ENCODE measurements at regions not wholly inside any gene's neighbourhood (a gene's known extent, or its start where the extent isn't known, plus 50 kb on each side); places are given as distances from the start of the nearest gene placed in this dataset.

GRCh38 chr15:62510791-62511190 is 345.7 kb upstream of the C2CD4B start:
- H2AFZ ChIP-seq (ENCODE audit: low read length) = no peak overlapping the region
- H2BK15ac ChIP-seq (ENCODE audit: low read length) = no peak overlapping the region
- H4K8ac ChIP-seq (ENCODE audit: low read depth, low read length) = no peak overlapping the region
- no peak overlapping the region for H3K4me2 ChIP-seq (ENCODE audit: insufficient read depth, low read length, poor library complexity, severe bottlenecking)
- no CpG with 5 or more reads among the region's 4 CpGs for WGBS, 2 donors (ENCODE audit: extremely low coverage in 2 of 2, insufficient read length in 2 of 2, insufficient replicate concordance in 1 of 2)
- no peak overlapping the region for H2BK5ac ChIP-seq (ENCODE audit: low read length)
- H3K27ac ChIP-seq (replicated peaks; ENCODE audit: low read length) = no peak overlapping the region
- H3K14ac ChIP-seq (ENCODE audit: low read length) = no peak overlapping the region
- H3K4ac ChIP-seq (ENCODE audit: low read length) = no peak overlapping the region
- H4K91ac ChIP-seq (ENCODE audit: low read depth, low read length, poor library complexity) = no peak overlapping the region
- no peak for DNase-seq (ENCODE audit: low spot score)
- no peak overlapping the region for H3K23ac ChIP-seq (ENCODE audit: low read depth, low read length, poor library complexity)
- no peaks in the 10 kb centered on the region for H3K27me3 ChIP-seq (ENCODE audit: control insufficient read depth in 3 of 3, insufficient read depth in 3 of 3, low read depth in 1 of 3, low read length in 3 of 3)
- no peak overlapping the region for H2BK120ac ChIP-seq (ENCODE audit: low read depth, low read length)
- H3K9ac ChIP-seq (ENCODE audit: low read depth, low read length, poor library complexity) = no peak overlapping the region
- no peak overlapping the region for H2AK5ac ChIP-seq (ENCODE audit: low read depth, low read length)
- no peaks in the 10 kb centered on the region for H3K79me1 ChIP-seq (ENCODE audit: low read depth, low read length)
- no peaks in the 10 kb centered on the region for H3K9me3 ChIP-seq (replicated peaks in 1 of 2; ENCODE audit: control insufficient read depth in 2 of 2, insufficient read depth in 1 of 2, low read depth in 1 of 2, low read length in 2 of 2)
- no peak overlapping the region for H3K18ac ChIP-seq (ENCODE audit: low read length)
- no peak overlapping the region for H3K4me3 ChIP-seq (ENCODE audit: low read length in 2 of 2)
- H3K36me3 ChIP-seq (replicated peaks in 1 of 2; ENCODE audit: control insufficient read depth in 2 of 2, insufficient read depth in 2 of 2, low read length in 2 of 2) = no peaks in the 10 kb centered on the region
- no peak overlapping the region for H2BK12ac ChIP-seq (ENCODE audit: low read length)
- peaks cover 7 to 8% of the 10 kb centered on the region in 2 donors for H3K4me1 ChIP-seq (ENCODE audit: control insufficient read depth in 2 of 2, insufficient read depth in 1 of 2, low read depth in 1 of 2, low read length in 2 of 2)

GRCh38 chr15:62512904-62513303 is 347.8 kb upstream of the C2CD4B start:
- H3K79me1 ChIP-seq (ENCODE audit: low read depth, low read length) = no peaks in the 10 kb centered on the region
- WGBS, 2 donors (ENCODE audit: extremely low coverage in 2 of 2, insufficient read length in 2 of 2, insufficient replicate concordance in 1 of 2) = no CpG with 5 or more reads among the region's 1 CpG
- H2BK5ac ChIP-seq (ENCODE audit: low read length) = no peak overlapping the region
- no peak overlapping the region for H3K4me2 ChIP-seq (ENCODE audit: insufficient read depth, low read length, poor library complexity, severe bottlenecking)
- no peak overlapping the region for H2BK15ac ChIP-seq (ENCODE audit: low read length)
- H3K9me3 ChIP-seq (replicated peaks in 1 of 2; ENCODE audit: control insufficient read depth in 2 of 2, insufficient read depth in 1 of 2, low read depth in 1 of 2, low read length in 2 of 2) = no peaks in the 10 kb centered on the region
- H3K27ac ChIP-seq (replicated peaks; ENCODE audit: low read length) = no peak overlapping the region
- H3K4me3 ChIP-seq (ENCODE audit: low read length in 2 of 2) = no peak overlapping the region
- no peaks in the 10 kb centered on the region for H3K36me3 ChIP-seq (replicated peaks in 1 of 2; ENCODE audit: control insufficient read depth in 2 of 2, insufficient read depth in 2 of 2, low read length in 2 of 2)
- no peak overlapping the region for H4K8ac ChIP-seq (ENCODE audit: low read depth, low read length)
- no peak overlapping the region for H2AFZ ChIP-seq (ENCODE audit: low read length)
- no peak overlapping the region for H2BK12ac ChIP-seq (ENCODE audit: low read length)
- no peak overlapping the region for H4K91ac ChIP-seq (ENCODE audit: low read depth, low read length, poor library complexity)
- DNase-seq (ENCODE audit: low spot score) = no peak
- no peak overlapping the region for H3K4ac ChIP-seq (ENCODE audit: low read length)
- H3K4me1 ChIP-seq (ENCODE audit: control insufficient read depth in 2 of 2, insufficient read depth in 1 of 2, low read depth in 1 of 2, low read length in 2 of 2) = peaks cover 0 to 5% of the 10 kb centered on the region in 2 donors
- H3K14ac ChIP-seq (ENCODE audit: low read length) = no peak overlapping the region
- no peaks in the 10 kb centered on the region for H3K27me3 ChIP-seq (ENCODE audit: control insufficient read depth in 3 of 3, insufficient read depth in 3 of 3, low read depth in 1 of 3, low read length in 3 of 3)
- H2AK5ac ChIP-seq (ENCODE audit: low read depth, low read length) = no peak overlapping the region
- no peak overlapping the region for H2BK120ac ChIP-seq (ENCODE audit: low read depth, low read length)
- H3K9ac ChIP-seq (ENCODE audit: low read depth, low read length, poor library complexity) = no peak overlapping the region
- no peak overlapping the region for H3K18ac ChIP-seq (ENCODE audit: low read length)
- H3K23ac ChIP-seq (ENCODE audit: low read depth, low read length, poor library complexity) = no peak overlapping the region

- Histone ChIP-seq H2BK120ac (ENCODE audit: low read depth, low read length) (no peak overlapping the region), H3K4ac (ENCODE audit: low read length) (no peak overlapping the region), H3K4me1 (ENCODE audit: control insufficient read depth in 2 of 2, insufficient read depth in 1 of 2, low read depth in 1 of 2, low read length in 2 of 2) (peaks cover 0 to 5% of the 10 kb centered on the region in 2 donors), H2AFZ (ENCODE audit: low read length) (no peak overlapping the region), H3K27ac (replicated peaks; ENCODE audit: low read length) (no peak overlapping the region), H2AK5ac (ENCODE audit: low read depth, low read length) (no peak overlapping the region), H3K4me2 (ENCODE audit: insufficient read depth, low read length, poor library complexity, severe bottlenecking) (no peak overlapping the region), H4K8ac (ENCODE audit: low read depth, low read length) (no peak overlapping the region), H3K9me3 (replicated peaks in 1 of 2; ENCODE audit: control insufficient read depth in 2 of 2, insufficient read depth in 1 of 2, low read depth in 1 of 2, low read length in 2 of 2) (no peaks in the 10 kb centered on the region), H4K91ac (ENCODE audit: low read depth, low read length, poor library complexity) (no peak overlapping the region), H3K27me3 (ENCODE audit: control insufficient read depth in 3 of 3, insufficient read depth in 3 of 3, low read depth in 1 of 3, low read length in 3 of 3) (no peaks in the 10 kb centered on the region), H3K18ac (ENCODE audit: low read length) (no peak overlapping the region), H3K23ac (ENCODE audit: low read depth, low read length, poor library complexity) (no peak overlapping the region), H2BK15ac (ENCODE audit: low read length) (no peak overlapping the region), H3K79me1 (ENCODE audit: low read depth, low read length) (no peaks in the 10 kb centered on the region), H3K4me3 (ENCODE audit: low read length in 2 of 2) (no peak overlapping the region), H3K9ac (ENCODE audit: low read depth, low read length, poor library complexity) (no peak overlapping the region), H2BK12ac (ENCODE audit: low read length) (no peak overlapping the region), H3K36me3 (replicated peaks in 1 of 2; ENCODE audit: control insufficient read depth in 2 of 2, insufficient read depth in 2 of 2, low read length in 2 of 2) (no peaks in the 10 kb centered on the region), H3K14ac (ENCODE audit: low read length) (no peak overlapping the region), H2BK5ac (ENCODE audit: low read length) (no peak overlapping the region)
- DNase-seq (ENCODE audit: low spot score) = no peak
- no CpG with 5 or more reads among the region's 4 CpGs for WGBS, 2 donors (ENCODE audit: extremely low coverage in 2 of 2, insufficient read length in 2 of 2, insufficient replicate concordance in 1 of 2)
Measured at GRCh38 chr15:62513893-62514292, 348.8 kb upstream of the C2CD4B start.

- no peak overlapping the region for H3K23ac ChIP-seq (ENCODE audit: low read depth, low read length, poor library complexity)
- no peak overlapping the region for H2BK5ac ChIP-seq (ENCODE audit: low read length)
- no peak overlapping the region for H4K8ac ChIP-seq (ENCODE audit: low read depth, low read length)
- H3K14ac ChIP-seq (ENCODE audit: low read length) = no peak overlapping the region
- H2BK12ac ChIP-seq (ENCODE audit: low read length) = no peak overlapping the region
- no peak overlapping the region for H3K27ac ChIP-seq (replicated peaks; ENCODE audit: low read length)
- no peak overlapping the region for H3K4me3 ChIP-seq (ENCODE audit: low read length in 2 of 2)
- no peaks in the 10 kb centered on the region for H3K27me3 ChIP-seq (ENCODE audit: control insufficient read depth in 3 of 3, insufficient read depth in 3 of 3, low read depth in 1 of 3, low read length in 3 of 3)
- no peak overlapping the region for H2AFZ ChIP-seq (ENCODE audit: low read length)
- H3K79me1 ChIP-seq (ENCODE audit: low read depth, low read length) = no peaks in the 10 kb centered on the region
- no peak overlapping the region for H2AK5ac ChIP-seq (ENCODE audit: low read depth, low read length)
- H3K18ac ChIP-seq (ENCODE audit: low read length) = no peak overlapping the region
- H3K4ac ChIP-seq (ENCODE audit: low read length) = no peak overlapping the region
- H2BK120ac ChIP-seq (ENCODE audit: low read depth, low read length) = no peak overlapping the region
- no peaks in the 10 kb centered on the region for H3K36me3 ChIP-seq (replicated peaks in 1 of 2; ENCODE audit: control insufficient read depth in 2 of 2, insufficient read depth in 2 of 2, low read length in 2 of 2)
- H4K91ac ChIP-seq (ENCODE audit: low read depth, low read length, poor library complexity) = no peak overlapping the region
- H3K9ac ChIP-seq (ENCODE audit: low read depth, low read length, poor library complexity) = no peak overlapping the region
- no peaks in the 10 kb centered on the region for H3K9me3 ChIP-seq (replicated peaks in 1 of 2; ENCODE audit: control insufficient read depth in 2 of 2, insufficient read depth in 1 of 2, low read depth in 1 of 2, low read length in 2 of 2)
- WGBS, 2 donors (ENCODE audit: extremely low coverage in 2 of 2, insufficient read length in 2 of 2, insufficient replicate concordance in 1 of 2) = no CpG with 5 or more reads among the region's 7 CpGs
- H3K4me1 ChIP-seq (ENCODE audit: control insufficient read depth in 2 of 2, insufficient read depth in 1 of 2, low read depth in 1 of 2, low read length in 2 of 2) = peaks cover 0 to 1% of the 10 kb centered on the region in 2 donors
- no peak for DNase-seq (ENCODE audit: low spot score)
- H2BK15ac ChIP-seq (ENCODE audit: low read length) = no peak overlapping the region
- no peak overlapping the region for H3K4me2 ChIP-seq (ENCODE audit: insufficient read depth, low read length, poor library complexity, severe bottlenecking)
Measured at GRCh38 chr15:62515696-62516395, 350.8 kb upstream of the C2CD4B start.
